ENCODE measurements at regions not wholly inside any gene's neighbourhood (a gene's known extent, or its start where the extent isn't known, plus 50 kb on each side); places are given as distances from the start of the nearest gene placed in this dataset.

DNA sequence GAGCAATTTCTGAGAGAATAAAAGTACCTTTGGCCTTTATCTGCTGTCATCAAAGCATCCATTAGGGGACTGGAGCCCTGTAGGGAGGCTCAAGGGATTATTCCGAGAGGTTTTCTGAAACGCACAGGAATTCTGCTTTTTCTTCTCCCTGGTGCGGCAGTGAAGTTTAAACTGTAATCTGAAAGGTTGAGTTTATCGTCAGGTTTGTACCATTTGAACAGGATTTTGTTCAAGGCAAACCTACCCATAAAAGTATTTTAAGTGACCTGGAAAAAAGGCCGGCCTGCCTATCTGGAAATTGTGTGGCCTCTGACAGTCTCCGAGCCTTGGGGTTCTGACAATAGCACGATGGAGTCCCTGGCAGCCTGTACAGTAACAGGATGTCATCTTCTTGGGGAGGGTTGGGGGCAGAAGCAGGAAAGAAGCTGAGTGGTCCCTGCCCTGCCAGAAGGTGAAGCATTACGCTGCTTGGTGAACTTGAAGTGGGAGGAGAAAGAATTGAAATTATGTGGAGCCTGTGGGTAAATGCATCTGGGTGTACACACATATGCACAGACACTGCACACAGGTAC is 272.0 kb downstream of the CYRIA start:
- Histone ChIP-seq H3K27ac (no peak overlapping the region), H3K4me1 (no peaks in the 10 kb centered on the region), H3K36me3 (ENCODE audit: control insufficient read depth, insufficient read depth, low read length) (no peaks in the 10 kb centered on the region), H3K4me2 (ENCODE audit: low read length) (no peak overlapping the region), H3K9me3 (ENCODE audit: control insufficient read depth, low read length) (no peaks in the 10 kb centered on the region), H3K9ac (no peak overlapping the region), H3K79me2 (no peaks in the 10 kb centered on the region), H3K27me3 (ENCODE audit: control insufficient read depth, insufficient read depth, low read length) (no peaks in the 10 kb centered on the region), H2AFZ (no peak overlapping the region), H3K4me3 (ENCODE audit: low read depth, low read length) (no peak overlapping the region)
- TF ChIP-seq CTCF (IDR thresholded peaks at IDR 0.05), result no peak

- Histone ChIP-seq H3K79me2 (no peaks in the 10 kb centered on the region), H3K27me3 (ENCODE audit: control insufficient read depth, insufficient read depth, low read length) (no peaks in the 10 kb centered on the region), H3K4me3 (ENCODE audit: low read depth, low read length) (no peak overlapping the region), H3K27ac (no peak overlapping the region), H3K9ac (no peak overlapping the region), H3K9me3 (ENCODE audit: control insufficient read depth, low read length) (no peaks in the 10 kb centered on the region), H3K4me2 (ENCODE audit: low read length) (no peak overlapping the region), H3K36me3 (ENCODE audit: control insufficient read depth, insufficient read depth, low read length) (no peaks in the 10 kb centered on the region), H2AFZ (no peak overlapping the region), H3K4me1 (no peaks in the 10 kb centered on the region)
- TF ChIP-seq CTCF (IDR thresholded peaks at IDR 0.05), result no peak
Observed at GRCh38 chr2:16392647-16393499, 272.8 kb downstream of the CYRIA start.

- Histone ChIP-seq H3K79me2 (no peaks in the 10 kb centered on the region), H3K27ac (no peak overlapping the region), H3K27me3 (ENCODE audit: control insufficient read depth, insufficient read depth, low read length) (no peaks in the 10 kb centered on the region), H3K4me3 (ENCODE audit: low read depth, low read length) (no peak overlapping the region), H3K9ac (no peak overlapping the region), H3K4me2 (ENCODE audit: low read length) (no peak overlapping the region), H3K4me1 (no peaks in the 10 kb centered on the region), H2AFZ (no peak overlapping the region), H3K9me3 (ENCODE audit: control insufficient read depth, low read length) (no peaks in the 10 kb centered on the region), H3K36me3 (ENCODE audit: control insufficient read depth, insufficient read depth, low read length) (no peaks in the 10 kb centered on the region)
- TF ChIP-seq CTCF (IDR thresholded peaks at IDR 0.05), result no peak
Observed at GRCh38 chr2:16391986-16392385, 273.6 kb downstream of the CYRIA start.

GRCh38 chr2:16390561-16390960 is 275.1 kb downstream of the CYRIA start:
- TF ChIP-seq CTCF (IDR thresholded peaks at IDR 0.05), result no peak
- no peaks in the 10 kb centered on the region for H3K36me3 ChIP-seq (ENCODE audit: control insufficient read depth, insufficient read depth, low read length)
- no peaks in the 10 kb centered on the region for H3K27me3 ChIP-seq (ENCODE audit: control insufficient read depth, insufficient read depth, low read length)
- no peaks in the 10 kb centered on the region for H3K79me2 ChIP-seq
- H3K4me1 ChIP-seq, result no peaks in the 10 kb centered on the region
- H3K4me3 ChIP-seq (ENCODE audit: low read depth, low read length), result no peak overlapping the region
- no peak overlapping the region for H3K9ac ChIP-seq
- no peak overlapping the region for H3K4me2 ChIP-seq (ENCODE audit: low read length)
- H2AFZ ChIP-seq, result no peak overlapping the region
- H3K9me3 ChIP-seq (ENCODE audit: control insufficient read depth, low read length), result no peaks in the 10 kb centered on the region
- no peak overlapping the region for H3K27ac ChIP-seq
